Activated CD8-positive, alpha-beta T cell treated with anti-CD3 and anti-CD28 coated beads, Interleukin-2, amount 10 ng/mL, durations not matched to agents 7 days and 5 days (primary cell): ENCODE measurements at regions not wholly inside any gene's neighbourhood (a gene's known extent, or its start where the extent isn't known, plus 50 kb on each side); places are given as distances from the start of the nearest gene placed in this dataset.

Experiments used
- ATAC-seq: fragments of 150-1000 bp; cut with Tn5 transposase; one replicate; pipeline ENCODE4 v1.10.0; 2021; ENCODE audit warnings: moderate library complexity
- CTCF ChIA-PET: fragments of 350-600 bp; sonication (Branson Sonifier 250); formaldehyde crosslinking; loops from one replicate; lab custom pipeline; 2021; ENCODE audit warnings: antibody characterized with exemption; lab: Charles Lee
- POLR2A ChIA-PET: fragments of 350-600 bp; sonication (Branson Sonifier 250); formaldehyde crosslinking; loops from one replicate; lab custom pipeline; 2021; ENCODE audit warnings: antibody characterized with exemption; lab: Charles Lee
- DNase-seq: peaks from one replicate; pipeline ENCODE4 v3.0.0-alpha.2; 2020
- H3K27ac Mint-ChIP-seq: one replicate; pipeline ENCODE4 v1.8.0; 2021; ENCODE audit warnings: mild to moderate bottlenecking, mixed read lengths
- H3K27me3 Mint-ChIP-seq: one replicate; pipeline ENCODE4 v1.8.0; 2021; ENCODE audit warnings: low read depth, mixed read lengths
- H3K36me3 Mint-ChIP-seq: one replicate; pipeline ENCODE4 v1.8.0; 2021; ENCODE audit warnings: low read depth, mixed read lengths
- H3K4me1 Mint-ChIP-seq: one replicate; pipeline ENCODE4 v1.8.0; 2021; ENCODE audit warnings: low read depth, mixed read lengths
- H3K4me3 Mint-ChIP-seq: one replicate; pipeline ENCODE4 v1.8.0; 2021; ENCODE audit warnings: mild to moderate bottlenecking, mixed read lengths
- H3K9me3 Mint-ChIP-seq: one replicate; pipeline ENCODE4 v1.8.0; 2022; ENCODE audit warnings: mixed read lengths; ENCODE audit not compliant: insufficient read depth

DNA sequence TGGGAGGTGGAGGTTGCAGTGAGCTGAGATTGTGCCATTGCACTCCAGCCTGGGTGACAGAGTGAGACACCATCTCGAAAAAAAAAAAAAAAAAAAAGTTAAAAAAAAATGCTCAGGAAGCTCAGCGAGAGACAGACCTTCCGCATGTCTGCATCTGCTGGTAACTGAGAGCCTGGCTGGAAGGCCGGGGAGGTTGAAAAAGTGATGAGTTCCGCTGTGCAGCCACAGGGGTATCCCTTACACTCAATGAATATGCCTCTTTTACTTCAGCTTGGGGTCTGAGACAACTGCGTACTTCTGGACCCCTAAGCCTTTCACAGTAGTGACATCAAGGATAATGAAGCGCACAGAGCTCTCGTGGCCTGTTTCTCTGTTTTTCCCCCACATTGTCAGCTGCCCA is 179.9 kb upstream of the KLF4 start:
- Mint-ChIP-seq H3K4me1 (no peaks in the 10 kb centered on the region), H3K27me3 (no peaks in the 10 kb centered on the region), H3K4me3 (no peak overlapping the region), H3K36me3 (no peaks in the 10 kb centered on the region), H3K27ac (no peak overlapping the region), H3K9me3 (no peaks in the 10 kb centered on the region)
- ATAC-seq (no peak), DNase-seq (no peak)
- ChIA-PET CTCF (no interaction called here), POLR2A (no interaction called here)

DNA sequence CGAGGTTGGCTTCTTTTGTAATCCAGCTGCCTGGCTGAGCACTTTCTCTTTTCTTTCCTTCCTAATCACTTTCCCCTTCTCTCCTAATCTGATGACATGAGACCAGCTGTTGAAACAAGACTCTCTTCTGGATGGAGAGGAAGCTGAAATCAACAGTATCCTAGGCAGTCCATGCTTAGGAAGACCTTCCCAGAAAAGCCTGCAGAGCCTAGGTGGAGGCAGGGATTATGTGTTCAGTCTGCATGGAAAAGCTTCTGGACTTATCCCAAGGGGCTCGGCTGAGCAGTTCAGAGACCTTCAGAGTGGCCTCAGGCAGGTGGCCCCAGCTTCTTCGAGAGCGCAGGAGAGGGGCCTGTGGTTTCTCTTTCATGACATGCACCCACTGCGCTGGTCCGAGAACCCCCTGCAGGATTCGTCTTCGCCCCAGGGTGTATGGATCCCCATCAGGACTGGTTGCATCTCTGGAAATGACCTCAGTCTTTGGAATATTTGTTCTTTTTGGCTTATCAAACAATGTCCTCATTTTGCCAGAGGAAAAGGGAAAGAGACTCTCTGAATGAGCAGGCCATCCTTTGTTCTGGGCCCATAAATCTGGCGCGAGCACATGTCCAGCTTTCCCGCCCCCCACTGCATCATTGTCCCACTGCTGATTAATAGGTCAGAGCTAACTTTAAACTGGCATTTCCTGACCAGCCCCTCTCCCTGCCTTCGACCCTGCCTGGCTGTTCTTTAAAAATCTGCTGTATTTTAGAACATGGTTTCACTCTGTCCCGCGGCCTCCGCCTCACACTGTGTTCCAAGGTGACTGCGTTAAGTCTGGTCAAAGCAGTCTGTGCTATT is 177.9 kb upstream of the KLF4 start:
- Mint-ChIP-seq H3K27me3 (no peaks in the 10 kb centered on the region), H3K4me3 (no peak overlapping the region), H3K36me3 (no peaks in the 10 kb centered on the region), H3K4me1 (no peaks in the 10 kb centered on the region), H3K27ac (no peak overlapping the region), H3K9me3 (no peaks in the 10 kb centered on the region)
- ChIA-PET CTCF (no interaction called here), POLR2A (interaction anchor here (0.6 kb wide), 1 partner anchor 19 kb away, joined by 4 read pairs; no protein-coding TSS in a partner anchor)
- DNase-seq (no peak), ATAC-seq (no peak)

DNA sequence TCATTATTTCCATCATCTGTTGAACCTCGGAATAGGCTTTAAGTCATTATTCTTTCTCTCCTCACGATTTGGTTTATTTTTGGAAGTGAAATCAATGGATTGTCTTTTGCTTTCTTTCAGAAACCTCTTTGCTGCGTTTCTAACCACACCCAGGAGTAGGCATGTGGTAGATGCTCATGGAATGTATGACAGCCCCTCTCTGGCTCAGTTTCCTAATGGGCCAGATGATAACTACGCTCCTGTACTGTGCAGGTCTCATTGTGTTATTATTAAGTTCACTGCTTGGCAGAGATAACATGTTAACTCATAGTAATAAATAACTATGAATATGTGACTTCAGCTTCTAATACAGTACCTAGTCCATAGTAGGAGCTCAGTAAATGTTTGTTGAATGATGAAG is 175.5 kb upstream of the KLF4 start:
- no peak for ATAC-seq
- H3K4me3 Mint-ChIP-seq = no peak overlapping the region
- CTCF ChIA-PET = no interaction called here
- H3K27ac Mint-ChIP-seq = no peak overlapping the region
- H3K36me3 Mint-ChIP-seq = no peaks in the 10 kb centered on the region
- POLR2A ChIA-PET = no interaction called here
- no peak for DNase-seq
- H3K27me3 Mint-ChIP-seq = no peaks in the 10 kb centered on the region
- no peaks in the 10 kb centered on the region for H3K4me1 Mint-ChIP-seq
- H3K9me3 Mint-ChIP-seq = no peaks in the 10 kb centered on the region

DNA sequence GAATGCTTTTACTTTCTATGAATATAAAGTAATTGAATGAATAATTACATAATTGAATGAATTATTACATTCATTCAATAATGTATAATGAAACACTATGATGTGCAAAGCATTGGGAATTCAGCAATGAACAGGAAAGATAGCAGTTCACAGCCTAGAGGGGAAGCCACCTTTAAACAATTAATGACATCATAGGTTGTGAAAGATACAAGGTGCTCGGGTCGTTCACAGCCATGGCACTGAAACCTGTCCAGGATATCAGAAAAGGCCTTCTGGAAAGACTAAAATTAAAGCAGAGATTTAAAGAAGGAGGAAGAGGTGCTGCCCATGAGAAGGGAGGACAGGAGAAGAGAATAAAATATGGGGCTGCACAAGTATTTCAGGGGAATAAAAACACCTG is 171.4 kb upstream of the KLF4 start:
- Mint-ChIP-seq H3K4me1 (no peaks in the 10 kb centered on the region), H3K27ac (no peak overlapping the region), H3K4me3 (no peak overlapping the region), H3K36me3 (no peaks in the 10 kb centered on the region), H3K27me3 (no peaks in the 10 kb centered on the region), H3K9me3 (peaks cover 6% of the 10 kb centered on the region)
- POLR2A ChIA-PET = no interaction called here
- DNase-seq (no peak), ATAC-seq (no peak)
- CTCF ChIA-PET = no interaction called here

DNA sequence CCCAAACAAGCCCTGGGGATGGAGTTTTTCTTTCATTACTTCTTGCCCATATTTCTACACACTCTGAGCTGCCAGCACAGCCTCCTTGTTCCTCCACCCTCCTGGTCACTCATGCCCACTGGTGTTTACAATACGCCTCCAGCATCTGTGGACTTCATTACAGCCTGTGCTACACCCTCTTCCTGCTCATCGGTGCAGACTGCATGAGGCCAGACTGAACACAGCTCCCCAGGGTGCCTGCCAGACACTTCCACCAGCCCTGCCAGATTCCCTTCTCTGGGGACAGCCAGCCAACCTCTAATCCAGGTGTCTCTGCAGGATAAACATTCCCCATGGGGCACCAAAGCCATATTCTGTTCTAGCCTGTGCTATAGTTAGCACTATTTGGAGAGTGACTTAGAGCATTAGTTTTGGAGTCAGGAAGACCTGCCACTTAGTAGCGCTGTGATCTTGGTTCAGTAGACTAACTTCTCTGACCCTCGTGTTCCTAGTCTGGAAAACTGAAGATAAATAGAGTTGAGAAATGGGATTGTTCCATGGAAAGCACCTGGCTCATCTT is 163.8 kb upstream of the KLF4 start:
- Mint-ChIP-seq H3K4me1 (no peaks in the 10 kb centered on the region), H3K27me3 (no peaks in the 10 kb centered on the region), H3K4me3 (no peak overlapping the region), H3K36me3 (no peaks in the 10 kb centered on the region), H3K27ac (no peak overlapping the region), H3K9me3 (peaks cover 6% of the 10 kb centered on the region)
- ChIA-PET CTCF (no interaction called here), POLR2A (no interaction called here)
- no peak for ATAC-seq
- no peak for DNase-seq

DNA sequence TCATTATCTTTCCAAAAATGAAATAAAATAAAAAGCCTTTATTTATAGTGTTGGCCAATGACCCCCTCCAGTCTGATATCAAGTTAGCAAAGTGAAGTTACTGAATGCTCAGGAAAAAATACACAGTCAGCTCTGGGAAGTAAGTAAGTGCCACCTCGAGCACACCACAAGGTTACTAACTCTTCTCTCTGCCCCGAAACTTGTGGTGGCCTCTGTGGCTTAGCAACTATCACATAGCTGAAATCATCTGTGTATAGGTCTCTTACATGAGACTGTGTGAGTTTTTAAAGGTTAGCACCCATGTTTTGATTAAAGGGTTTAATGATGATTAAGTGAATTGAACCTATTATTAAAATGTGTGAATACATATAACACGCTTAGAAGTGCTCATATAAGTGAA is 161.4 kb upstream of the KLF4 start:
- ChIA-PET POLR2A (no interaction called here), CTCF (no interaction called here)
- no peak for ATAC-seq
- Mint-ChIP-seq H3K9me3 (no peaks in the 10 kb centered on the region), H3K4me1 (no peaks in the 10 kb centered on the region), H3K36me3 (no peaks in the 10 kb centered on the region), H3K27me3 (no peaks in the 10 kb centered on the region), H3K27ac (no peak overlapping the region), H3K4me3 (no peak overlapping the region)
- DNase-seq = no peak

DNA sequence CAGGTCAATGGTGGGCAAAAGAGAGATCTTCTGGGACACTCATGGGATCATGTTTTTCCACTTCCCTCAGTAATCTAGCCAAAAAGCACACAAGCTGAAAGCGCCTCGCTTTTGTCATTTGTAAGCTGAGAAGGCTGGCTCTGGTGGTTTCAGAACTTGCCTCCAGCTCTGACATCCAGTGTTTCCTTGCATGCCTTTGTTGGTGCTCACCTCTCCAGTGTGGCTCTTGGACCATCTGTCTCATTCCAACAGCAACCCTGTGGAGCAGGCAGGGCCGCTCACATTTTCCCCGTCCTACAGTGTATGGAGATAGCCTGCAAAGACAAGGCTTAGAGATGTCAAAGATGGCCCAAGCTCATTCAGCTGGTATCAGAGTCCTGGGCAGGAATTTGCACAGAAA is 160.8 kb upstream of the KLF4 start:
- ATAC-seq = no peak
- Mint-ChIP-seq H3K9me3 (no peaks in the 10 kb centered on the region), H3K27me3 (no peaks in the 10 kb centered on the region), H3K4me1 (no peaks in the 10 kb centered on the region), H3K4me3 (no peak overlapping the region), H3K36me3 (no peaks in the 10 kb centered on the region), H3K27ac (no peak overlapping the region)
- ChIA-PET CTCF (no interaction called here), POLR2A (no interaction called here)
- DNase-seq = no peak

DNA sequence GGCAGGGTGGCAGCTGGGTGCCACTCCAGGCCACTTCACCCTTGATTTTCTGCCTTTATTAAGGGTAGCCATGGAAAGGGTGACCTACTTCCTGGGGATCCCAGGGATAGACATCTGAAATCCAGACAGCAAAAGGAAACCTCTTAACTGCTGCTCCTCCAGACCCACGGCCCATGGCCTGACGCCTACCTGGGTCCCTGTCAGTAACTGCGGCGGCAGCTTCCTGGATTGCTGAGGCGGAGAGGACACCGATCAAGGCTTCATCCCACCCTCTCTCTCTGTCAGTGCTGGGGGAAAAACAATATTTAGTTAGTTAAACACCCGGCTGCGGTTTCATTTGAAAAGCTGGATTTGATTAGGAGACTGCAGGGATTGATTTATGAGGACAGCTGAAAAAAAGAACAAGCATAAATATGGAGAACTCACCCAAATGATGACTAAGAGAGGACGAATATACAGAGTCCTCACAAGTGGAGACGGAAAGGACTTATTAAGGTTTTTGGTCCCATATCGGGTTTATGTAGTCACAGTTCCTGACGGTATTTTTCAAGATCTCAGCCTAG is 158.7 kb upstream of the KLF4 start:
- Mint-ChIP-seq H3K27ac (no peak overlapping the region), H3K4me1 (no peaks in the 10 kb centered on the region), H3K4me3 (no peak overlapping the region), H3K27me3 (no peaks in the 10 kb centered on the region), H3K36me3 (no peaks in the 10 kb centered on the region), H3K9me3 (no peaks in the 10 kb centered on the region)
- ATAC-seq (no peak), DNase-seq (no peak)
- ChIA-PET POLR2A (interaction anchor here (0.6 kb wide), 1 partner anchor 19 kb away, joined by 4 read pairs; no protein-coding TSS in a partner anchor), CTCF (no interaction called here)

DNA sequence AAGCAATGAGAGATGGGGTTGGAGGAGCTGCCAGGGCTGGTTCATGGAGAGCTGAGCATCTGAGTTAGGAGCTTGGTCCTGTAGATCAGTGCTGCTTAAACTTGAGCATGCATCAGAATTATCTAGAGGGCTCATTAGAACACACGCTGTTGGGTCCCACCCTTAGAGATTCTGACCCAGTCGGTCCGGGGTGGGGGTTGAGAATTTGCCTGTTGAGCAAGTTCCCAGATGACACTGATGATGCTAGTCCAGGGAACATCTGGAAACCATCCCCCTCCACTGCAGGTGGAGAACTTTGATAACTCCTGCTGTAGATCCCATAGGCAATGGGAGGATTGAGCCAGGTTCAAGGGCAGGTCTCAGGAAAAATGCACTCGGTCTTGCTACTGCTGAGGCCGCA is 158.0 kb upstream of the KLF4 start:
- Mint-ChIP-seq H3K4me1 (no peaks in the 10 kb centered on the region), H3K9me3 (no peaks in the 10 kb centered on the region), H3K27ac (no peak overlapping the region), H3K4me3 (no peak overlapping the region), H3K27me3 (no peaks in the 10 kb centered on the region), H3K36me3 (no peaks in the 10 kb centered on the region)
- ATAC-seq = no peak
- ChIA-PET CTCF (no interaction called here), POLR2A (interaction anchor here (0.6 kb wide), 1 partner anchor 19 kb away, joined by 4 read pairs; no protein-coding TSS in a partner anchor)
- no peak for DNase-seq

DNA sequence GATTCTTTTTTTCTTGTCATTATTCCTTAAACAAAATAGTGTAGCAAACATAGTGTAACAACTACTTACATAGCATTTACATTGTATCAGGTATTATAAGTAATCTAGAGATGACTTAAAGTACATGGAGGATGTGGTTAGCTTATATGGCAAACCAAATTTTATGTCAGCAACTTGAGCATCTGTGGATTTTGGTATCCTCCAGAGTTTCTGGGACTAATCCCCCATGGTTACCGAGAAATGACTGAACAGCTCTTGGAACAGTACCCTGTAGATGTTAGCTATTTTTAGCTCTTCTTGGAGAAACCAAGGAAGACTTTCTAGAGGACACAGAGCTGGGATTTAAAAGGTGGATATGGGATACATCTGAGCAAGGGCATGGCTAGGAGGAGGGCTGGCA is 157.6 kb upstream of the KLF4 start:
- no peaks in the 10 kb centered on the region for H3K9me3 Mint-ChIP-seq

DNA sequence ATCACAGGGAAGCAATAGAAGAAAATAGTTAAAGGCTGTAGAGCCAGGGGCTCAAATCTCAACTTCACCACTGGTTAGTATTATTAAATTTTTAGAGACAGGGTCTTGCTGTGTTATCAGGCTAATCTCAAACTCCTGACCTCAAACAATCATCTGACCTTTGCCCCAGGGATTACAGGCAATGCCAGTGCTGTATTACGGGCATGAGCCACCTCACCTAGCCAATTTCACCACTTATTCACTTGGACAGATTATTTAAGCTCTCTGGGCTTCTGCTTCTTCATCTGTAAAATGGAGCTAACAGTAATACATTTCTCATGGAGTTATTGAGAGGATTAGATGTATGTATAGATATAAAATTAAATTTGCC is 155.9 kb upstream of the KLF4 start:
- Mint-ChIP-seq H3K36me3 (no peaks in the 10 kb centered on the region), H3K27me3 (peaks cover 3% of the 10 kb centered on the region), H3K4me1 (no peaks in the 10 kb centered on the region), H3K4me3 (no peak overlapping the region), H3K27ac (no peak overlapping the region), H3K9me3 (no peaks in the 10 kb centered on the region)
- DNase-seq (no peak), ATAC-seq (no peak)
- ChIA-PET POLR2A (no interaction called here), CTCF (no interaction called here)

More for the DNA sequence above, 157.6 kb upstream of the KLF4 start:
- DNase-seq (no peak), ATAC-seq (no peak)
- H3K36me3 Mint-ChIP-seq = no peaks in the 10 kb centered on the region
- H3K4me3 Mint-ChIP-seq = no peak overlapping the region
- H3K4me1 Mint-ChIP-seq = no peaks in the 10 kb centered on the region
- no peaks in the 10 kb centered on the region for H3K27me3 Mint-ChIP-seq
- no peak overlapping the region for H3K27ac Mint-ChIP-seq
- ChIA-PET POLR2A (no interaction called here), CTCF (no interaction called here)

DNA sequence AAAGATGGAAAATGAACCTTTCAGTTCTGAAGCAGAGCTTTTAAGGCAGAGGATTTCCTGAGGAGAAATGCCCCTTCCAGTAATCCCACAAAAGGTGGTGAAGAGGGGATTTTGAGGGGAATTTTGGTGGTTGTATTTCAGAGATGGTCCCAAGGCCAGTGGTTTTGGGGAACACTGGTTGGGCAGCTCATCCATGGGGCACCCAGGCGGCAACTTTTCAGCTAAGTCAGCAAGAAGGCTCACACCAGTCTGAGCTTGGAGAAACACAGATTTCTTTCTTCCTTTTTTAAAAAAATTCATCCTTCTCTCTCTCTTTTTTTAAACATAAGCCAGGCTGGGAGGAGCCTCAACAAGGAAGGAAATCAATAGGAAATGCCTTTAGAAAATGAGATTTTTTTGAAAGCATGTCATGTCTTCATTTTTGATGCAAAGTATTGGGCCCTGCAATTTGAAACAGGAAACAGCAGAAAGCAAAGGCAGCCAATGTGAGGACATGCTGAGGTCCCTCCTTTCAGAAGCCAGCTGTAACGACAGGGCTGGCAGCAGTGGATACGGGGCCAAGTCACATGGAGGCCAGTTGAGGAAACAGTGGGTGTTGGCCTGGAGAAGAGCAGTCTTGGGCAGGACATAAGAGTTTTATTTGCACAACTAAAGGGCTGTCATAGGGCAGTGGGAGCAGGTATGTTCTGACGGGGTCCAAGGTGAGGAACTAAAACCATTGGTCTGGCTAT is 155.3 kb upstream of the KLF4 start:
- Mint-ChIP-seq H3K4me1 (no peaks in the 10 kb centered on the region), H3K27ac (no peak overlapping the region), H3K36me3 (no peaks in the 10 kb centered on the region), H3K4me3 (no peak overlapping the region), H3K9me3 (no peaks in the 10 kb centered on the region), H3K27me3 (peaks cover 6% of the 10 kb centered on the region)
- no peak for ATAC-seq
- ChIA-PET CTCF (no interaction called here), POLR2A (no interaction called here)
- no peak for DNase-seq
